ENCODE measurements at regions not wholly inside any gene's neighbourhood (a gene's known extent, or its start where the extent isn't known, plus 50 kb on each side); places are given as distances from the start of the nearest gene placed in this dataset.

DNA sequence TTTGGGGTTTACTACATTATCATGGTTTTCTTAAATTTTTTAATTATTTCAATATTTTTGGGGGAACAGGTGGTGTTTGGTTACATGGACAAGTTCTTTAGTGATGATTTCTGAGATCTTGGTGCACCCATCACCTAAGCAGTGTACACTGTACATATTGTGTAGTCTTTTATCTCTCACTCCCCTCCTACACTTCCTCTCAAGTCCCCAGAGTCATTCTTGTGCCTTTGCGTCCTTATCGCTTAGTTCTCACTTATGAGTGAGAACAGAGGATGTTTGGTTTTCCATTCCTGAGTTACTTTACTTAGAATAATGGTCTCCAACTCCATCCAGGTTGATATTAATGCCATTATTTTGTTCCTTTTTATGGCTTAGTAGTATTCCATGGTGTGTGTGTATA is 130.9 kb upstream of the CD93 start:
- DNase-seq (ENCODE audit: low read depth), result no peak
- no peak overlapping the region for H3K4me3 ChIP-seq (ENCODE audit: low read depth, low read length)

DNA sequence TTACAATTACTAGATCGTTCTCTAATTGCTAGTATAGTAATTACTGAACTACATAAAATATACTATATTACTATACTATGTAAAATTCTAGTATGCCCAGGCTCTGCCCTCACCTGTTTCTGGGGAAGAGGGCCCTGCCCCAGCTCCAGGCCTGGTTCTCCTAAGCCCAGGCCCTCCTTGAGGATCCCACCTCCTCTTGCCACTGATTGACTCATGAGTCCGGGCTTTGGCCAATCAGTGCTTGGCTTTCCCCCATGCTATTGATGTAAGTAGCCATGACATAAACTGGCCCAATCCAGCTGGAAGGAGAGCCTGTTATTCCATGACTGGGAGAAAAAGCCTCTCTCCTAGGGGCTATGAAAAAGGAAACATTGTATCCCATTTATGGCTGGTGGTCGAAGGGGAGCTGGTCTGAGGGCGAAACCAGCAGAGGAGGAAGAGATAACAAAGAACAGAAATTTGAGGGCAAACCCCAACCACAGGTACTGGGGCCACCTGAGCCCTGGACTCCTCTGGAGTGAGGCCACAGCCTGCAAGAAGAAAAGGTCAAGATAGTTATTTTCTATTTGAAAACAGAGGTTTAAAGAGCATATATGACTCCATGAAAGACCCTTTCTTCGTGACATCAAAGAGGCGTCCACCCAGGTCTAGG is 129.3 kb upstream of the CD93 start:
- no peak overlapping the region for H3K4me3 ChIP-seq (ENCODE audit: low read depth, low read length)
- no peak for DNase-seq (ENCODE audit: low read depth)

DNA sequence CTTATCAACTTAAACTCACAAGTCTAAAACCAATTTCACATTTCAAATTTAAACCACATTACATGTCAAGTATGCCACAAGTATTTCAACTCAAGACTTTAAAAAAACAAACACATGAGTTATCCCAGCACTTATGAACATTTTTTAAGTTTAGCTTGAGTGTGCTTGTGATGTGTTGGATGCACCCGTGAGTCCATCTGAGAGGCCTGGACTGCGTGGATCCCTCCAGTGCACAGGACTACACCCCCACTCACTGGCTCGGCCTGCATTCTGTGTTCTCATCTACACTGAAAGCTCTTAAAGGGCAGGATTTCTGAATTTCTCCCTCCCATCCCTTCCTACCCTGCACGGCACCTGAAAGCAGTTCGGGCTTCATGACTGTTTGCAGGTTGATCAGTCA is 128.8 kb upstream of the CD93 start:
- no peak for DNase-seq (ENCODE audit: low read depth)
- no peak overlapping the region for H3K4me3 ChIP-seq (ENCODE audit: low read depth, low read length)

DNA sequence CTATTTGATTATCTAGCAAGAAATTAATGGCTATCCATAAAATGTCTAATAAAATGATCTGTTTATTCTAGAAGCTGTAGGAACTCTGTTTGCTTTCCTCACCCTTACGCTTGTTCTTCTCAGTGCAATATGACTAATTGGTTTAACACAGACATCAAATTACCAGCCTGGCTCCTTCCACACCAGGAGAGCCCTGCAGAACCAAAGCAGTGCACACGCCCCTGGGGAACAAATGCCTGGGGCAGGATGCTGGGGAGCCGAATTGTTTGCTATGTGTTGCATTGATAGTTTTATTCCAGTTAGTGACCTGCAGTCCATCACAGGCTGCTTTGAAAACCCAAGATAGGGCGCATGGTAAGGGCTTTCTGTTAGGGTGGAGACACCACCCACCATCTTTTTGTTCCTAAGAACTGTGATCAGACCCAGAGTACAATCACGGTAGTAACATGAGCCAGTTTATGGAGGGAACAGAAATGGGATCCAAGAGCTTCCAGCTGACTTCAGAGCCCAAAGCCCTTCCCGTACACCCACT is 126.4 kb upstream of the CD93 start:
- DNase-seq (ENCODE audit: low read depth), result no peak
- no peak overlapping the region for H3K4me3 ChIP-seq (ENCODE audit: low read depth, low read length)

DNA sequence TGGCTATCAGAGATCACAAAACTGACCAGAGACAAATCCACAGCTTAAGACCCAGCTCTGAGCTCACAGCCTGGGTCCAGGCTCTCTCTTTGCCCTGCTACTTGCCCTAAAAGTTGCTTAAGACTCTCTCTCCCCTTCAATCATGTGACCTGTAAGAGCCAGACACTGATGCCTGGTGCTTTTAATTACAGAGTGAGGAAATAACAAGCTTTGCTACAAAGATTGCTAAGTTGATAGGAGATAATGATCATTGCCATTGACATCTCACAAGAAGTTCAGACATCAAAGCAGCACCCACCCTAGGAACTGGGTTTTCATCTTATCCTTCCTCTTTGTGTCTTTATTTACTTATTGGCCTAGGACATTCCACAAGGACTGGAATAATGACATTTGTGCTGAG is 125.9 kb upstream of the CD93 start:
- no peak overlapping the region for H3K4me3 ChIP-seq (ENCODE audit: low read depth, low read length)
- DNase-seq (ENCODE audit: low read depth), result no peak

DNA sequence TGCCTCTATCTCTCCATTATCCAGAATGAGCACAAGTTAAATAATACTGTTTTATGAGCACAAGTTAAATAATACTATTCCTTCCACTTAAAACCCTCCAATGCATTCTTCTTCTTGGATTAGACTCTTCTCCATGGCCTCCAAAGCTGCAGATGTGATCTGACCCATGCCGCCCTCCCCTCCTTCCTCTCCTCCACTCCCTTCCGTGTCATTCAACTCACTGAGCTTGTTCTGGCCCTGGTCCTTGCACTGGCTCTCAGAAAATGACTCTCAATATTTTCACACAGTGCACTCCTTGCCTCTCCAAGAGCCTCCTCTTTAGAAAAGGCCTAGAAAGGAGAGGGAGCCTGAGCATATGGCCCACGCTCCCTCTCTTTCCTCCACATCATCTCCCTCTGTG is 125.0 kb upstream of the CD93 start:
- H3K4me3 ChIP-seq (ENCODE audit: low read depth, low read length), result no peak overlapping the region
- no peak for DNase-seq (ENCODE audit: low read depth)

DNA sequence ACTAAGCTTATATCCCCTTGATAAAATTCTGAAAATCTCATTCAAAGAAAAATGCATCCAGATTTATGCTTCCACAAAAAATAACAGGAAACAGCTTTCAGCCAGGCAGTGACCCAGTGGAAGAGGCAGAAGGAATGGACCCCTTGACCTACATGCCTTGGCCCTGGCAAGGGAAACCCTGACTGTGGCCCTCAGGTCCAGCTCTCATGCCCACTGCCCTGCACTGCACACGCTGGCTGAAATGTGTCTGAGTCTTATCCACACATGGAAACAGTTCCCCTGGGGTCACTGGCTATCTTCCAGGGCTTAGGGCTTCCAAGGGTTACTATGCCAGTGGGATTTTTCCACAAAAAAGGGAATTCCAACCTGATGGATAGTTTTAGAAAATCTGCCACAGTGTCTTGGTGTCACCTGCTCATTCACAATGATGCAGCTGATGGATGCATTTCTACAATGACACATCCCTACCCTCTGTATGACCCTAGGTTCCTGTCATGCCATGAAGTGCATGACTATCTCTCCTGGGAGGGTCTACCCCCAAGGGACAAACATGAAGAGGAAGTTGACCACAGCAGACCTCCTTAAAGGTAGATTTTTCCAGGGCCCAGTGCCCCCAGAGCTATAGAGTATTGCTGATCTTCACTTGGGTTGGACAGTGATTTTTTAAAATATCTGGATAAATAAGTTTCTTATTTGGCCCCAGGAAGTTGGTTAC is 121.9 kb upstream of the CD93 start:
- H3K4me3 ChIP-seq (ENCODE audit: low read depth, low read length), result no peak overlapping the region
- no peak for DNase-seq (ENCODE audit: low read depth)

DNA sequence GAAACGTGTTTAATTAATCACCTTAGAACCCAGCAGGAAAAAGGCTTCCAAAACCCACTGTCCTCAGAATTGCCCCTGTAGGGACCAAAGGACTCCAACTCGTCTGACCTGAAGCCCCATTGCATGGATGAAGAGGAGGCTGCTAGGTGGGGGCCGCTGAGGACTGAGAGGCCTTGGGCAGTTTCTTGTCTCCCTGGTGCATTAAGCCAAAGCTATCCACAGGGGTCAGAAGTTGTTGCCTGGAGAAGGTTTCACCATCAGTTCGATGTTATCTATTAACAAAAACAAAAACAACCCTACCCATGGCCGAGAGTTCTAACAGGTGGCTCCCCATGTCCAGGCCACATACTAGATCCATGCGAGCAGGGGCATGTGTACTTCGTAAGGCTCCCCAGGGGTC is 120.9 kb upstream of the CD93 start:
- H3K4me3 ChIP-seq (ENCODE audit: low read depth, low read length), result no peak overlapping the region
- DNase-seq (ENCODE audit: low read depth), result no peak

DNA sequence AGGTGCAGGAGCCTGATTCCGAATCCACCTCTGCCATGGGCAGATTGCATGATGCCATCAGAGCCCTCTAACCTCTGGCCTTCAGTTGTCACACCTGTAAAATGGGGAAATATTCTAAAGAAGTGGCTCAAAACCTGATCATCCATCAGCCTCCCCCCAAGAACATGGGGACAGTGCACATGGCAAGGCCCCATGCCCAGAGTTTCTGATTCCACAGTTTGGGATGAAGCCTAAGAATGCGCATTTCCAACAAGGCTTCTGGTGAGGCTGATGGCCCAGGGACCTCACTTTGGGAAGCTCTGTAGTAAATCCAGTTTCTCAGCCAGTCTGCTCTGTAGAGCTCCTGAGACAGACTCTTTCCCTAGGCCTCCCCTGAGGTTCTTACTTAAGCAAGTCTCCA is 119.9 kb upstream of the CD93 start:
- H3K4me3 ChIP-seq (ENCODE audit: low read depth, low read length), result no peak overlapping the region
- DNase-seq (ENCODE audit: low read depth), result no peak

DNA sequence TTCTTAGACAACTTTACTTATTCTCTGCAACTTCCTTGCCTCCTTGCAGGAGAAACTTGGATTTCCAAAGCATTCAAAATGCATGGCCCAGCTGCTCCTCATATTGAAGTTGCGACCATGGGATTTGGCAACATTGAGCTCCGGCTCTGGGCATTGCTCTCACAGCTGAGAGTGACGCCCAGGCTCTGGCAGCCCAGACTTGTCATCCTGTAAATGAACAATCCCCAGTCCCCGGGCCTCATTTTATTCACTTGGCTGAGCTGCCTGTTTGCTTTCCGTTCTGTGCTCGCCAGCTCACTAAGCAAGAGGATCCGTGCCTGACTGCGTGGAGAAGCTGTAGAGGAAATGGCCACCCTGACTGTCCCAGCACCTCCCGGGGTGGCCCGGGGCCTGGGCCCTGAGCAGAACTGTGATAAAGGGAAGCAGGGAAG is 119.5 kb upstream of the CD93 start:
- no peak overlapping the region for H3K4me3 ChIP-seq (ENCODE audit: low read depth, low read length)
- peak; percentile 56 for DNase-seq (ENCODE audit: low read depth)

DNA sequence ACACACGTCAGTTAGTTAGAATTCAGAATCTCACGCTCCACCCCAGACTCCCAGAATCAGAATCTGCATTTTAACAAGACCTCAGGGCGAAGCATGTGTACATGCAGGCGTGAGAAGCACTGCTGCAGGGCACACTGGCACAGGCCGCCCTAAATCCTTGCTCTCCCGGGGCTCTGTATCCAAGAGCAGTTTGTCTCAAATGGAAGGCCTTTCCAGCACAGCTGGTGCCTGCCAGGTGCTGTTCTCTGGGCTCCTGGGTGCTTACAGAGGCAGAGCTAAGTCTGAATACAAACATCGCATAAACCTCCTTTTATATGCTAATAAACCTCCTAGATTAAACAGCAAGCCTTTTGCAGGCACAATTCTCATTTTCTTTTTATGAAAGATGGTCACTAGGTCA is 119.1 kb upstream of the CD93 start:
- H3K4me3 ChIP-seq (ENCODE audit: low read depth, low read length), result no peak overlapping the region

DNA sequence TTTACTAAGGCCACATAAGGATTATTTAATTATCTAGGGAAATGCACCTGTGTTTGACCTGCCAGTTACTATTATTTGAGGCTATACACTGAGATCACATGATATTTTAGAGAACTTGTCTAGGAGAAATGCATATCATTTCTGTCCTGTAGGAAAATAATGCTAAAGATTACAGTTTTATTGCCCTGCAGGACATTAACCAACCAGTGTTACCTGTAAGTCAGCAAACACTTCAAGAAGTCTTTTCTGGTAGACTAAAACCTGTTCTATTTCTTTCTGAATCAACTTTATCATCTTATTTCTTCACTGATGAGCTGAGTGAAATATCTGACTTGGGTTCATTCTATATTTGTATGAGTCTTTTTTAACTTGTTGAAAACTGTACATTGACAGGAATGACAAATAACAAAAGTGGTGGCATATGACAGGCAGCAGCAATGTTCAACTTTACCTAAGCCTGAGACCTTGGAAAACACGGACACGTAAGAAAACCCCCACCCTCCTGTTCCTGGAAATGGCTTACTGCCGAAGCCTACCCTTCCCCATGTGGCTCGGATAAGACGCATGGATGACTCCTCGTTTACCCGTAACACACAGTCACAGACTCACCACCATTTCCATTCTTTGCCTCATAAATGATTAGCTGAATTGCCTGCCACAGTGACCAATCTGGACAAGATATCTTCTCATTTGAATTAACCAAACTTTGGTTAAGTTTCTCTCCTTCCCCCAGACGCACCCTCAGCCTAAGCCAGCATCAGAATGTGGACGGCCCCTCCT is 118.0 kb upstream of the CD93 start:
- DNase-seq (ENCODE audit: low read depth), result no peak

More for the DNA sequence above, 119.1 kb upstream of the CD93 start:
- no peak for DNase-seq (ENCODE audit: low read depth)

DNA sequence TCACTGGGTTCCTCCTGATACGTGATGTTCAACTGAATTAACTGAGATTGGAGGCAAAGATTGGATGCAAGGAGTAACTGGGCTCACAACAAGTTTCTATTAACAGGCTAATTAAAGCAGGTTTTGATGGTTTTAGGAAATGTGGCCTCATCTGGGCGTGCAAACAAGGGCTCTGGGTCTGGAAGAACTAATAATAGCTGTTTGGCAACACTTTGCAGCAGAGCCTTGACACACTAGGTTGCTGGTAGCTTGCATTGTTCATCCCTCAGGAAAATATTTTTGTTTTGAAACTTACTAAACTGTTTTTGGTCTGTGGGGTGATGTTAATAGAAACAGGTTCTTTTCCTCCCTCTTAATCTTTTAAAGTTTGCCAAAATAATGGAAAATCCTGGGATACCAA is 117.2 kb upstream of the CD93 start:
- no peak for DNase-seq (ENCODE audit: low read depth)
- H3K4me3 ChIP-seq (ENCODE audit: low read depth, low read length), result no peak overlapping the region

More for the DNA sequence above, 118.0 kb upstream of the CD93 start:
- H3K4me3 ChIP-seq (ENCODE audit: low read depth, low read length), result no peak overlapping the region

DNA sequence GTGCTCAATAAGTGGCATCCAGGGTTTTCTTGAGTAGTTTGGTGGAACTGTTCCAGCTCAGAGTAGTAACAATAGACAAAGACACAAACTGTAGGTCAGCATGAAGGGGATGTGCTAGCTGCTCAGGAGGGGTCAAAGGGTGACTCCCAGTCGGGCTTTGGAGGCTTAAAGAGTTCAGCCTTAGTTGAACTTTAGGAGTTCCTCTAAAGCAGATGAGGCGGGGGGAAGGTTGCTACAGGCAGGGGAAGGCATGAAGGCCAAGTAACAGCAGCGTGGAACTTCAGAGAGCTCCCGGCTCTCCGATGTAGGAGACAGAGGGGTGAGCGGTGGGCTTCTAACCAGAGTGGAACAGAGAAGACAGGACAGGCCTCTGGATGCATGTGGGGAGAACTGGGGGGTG is 115.5 kb upstream of the CD93 start:
- no peak for DNase-seq (ENCODE audit: low read depth)
- no peak overlapping the region for H3K4me3 ChIP-seq (ENCODE audit: low read depth, low read length)

DNA sequence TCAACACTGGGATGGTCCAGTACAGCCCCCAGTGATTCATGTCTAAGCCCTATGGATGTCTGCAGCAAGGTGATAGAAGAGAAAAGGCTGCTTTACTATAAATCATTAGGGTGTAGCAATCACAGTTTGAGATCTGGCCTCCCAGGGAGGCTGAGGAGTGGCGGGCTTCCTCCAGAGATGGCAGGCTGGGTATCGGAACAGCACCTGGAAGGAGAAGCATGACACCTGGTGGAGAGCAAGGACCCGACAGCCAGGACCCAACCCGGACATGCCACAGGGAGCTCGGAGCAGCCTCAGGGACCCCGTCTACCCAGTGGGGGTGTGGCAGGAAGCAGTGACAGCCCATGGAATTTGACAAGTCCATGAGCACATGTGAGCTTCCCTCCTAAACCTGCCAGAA is 114.8 kb upstream of the CD93 start:
- no peak for DNase-seq (ENCODE audit: low read depth)
- H3K4me3 ChIP-seq (ENCODE audit: low read depth, low read length), result no peak overlapping the region

DNA sequence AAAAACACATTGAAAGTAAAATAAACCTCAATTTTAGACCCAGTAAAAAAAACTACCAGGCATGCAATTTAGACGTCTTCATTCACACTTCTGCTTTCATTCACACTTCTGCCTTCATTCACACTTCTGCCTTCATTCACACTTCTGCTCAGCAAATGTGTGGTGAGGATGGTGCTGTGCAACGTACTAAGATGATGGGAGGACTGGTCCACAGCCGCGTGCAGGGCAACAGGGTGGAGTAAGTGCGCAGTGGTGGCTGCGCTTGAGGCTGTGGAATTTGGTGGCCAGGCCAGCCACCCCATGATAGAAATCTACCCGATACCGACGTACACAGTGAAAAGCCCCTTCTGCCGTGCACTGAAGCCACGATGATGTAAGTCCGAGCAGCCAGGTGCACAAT is 114.3 kb upstream of the CD93 start:
- no peak for DNase-seq (ENCODE audit: low read depth)
- H3K4me3 ChIP-seq (ENCODE audit: low read depth, low read length), result no peak overlapping the region

DNA sequence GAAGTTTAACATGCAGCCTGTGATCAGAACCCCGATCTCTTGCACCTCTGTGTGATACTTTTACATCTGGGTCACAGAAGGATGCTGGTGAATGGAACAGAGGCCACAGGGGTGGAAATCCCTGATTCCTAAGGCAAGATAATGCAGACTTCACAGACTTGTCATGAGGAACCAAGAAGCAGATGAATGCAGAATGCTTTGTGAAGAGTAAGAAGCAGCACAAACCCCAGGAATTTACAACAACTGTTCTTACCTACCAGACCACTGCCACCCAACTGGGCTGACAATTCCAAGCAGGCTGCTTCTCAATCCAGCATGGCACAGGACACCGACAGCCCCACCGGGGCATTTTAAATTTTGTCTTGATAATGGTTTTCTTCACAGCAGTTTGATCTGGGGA is 113.2 kb upstream of the CD93 start:
- no peak for DNase-seq (ENCODE audit: low read depth)
- H3K4me3 ChIP-seq (ENCODE audit: low read depth, low read length), result no peak overlapping the region

DNA sequence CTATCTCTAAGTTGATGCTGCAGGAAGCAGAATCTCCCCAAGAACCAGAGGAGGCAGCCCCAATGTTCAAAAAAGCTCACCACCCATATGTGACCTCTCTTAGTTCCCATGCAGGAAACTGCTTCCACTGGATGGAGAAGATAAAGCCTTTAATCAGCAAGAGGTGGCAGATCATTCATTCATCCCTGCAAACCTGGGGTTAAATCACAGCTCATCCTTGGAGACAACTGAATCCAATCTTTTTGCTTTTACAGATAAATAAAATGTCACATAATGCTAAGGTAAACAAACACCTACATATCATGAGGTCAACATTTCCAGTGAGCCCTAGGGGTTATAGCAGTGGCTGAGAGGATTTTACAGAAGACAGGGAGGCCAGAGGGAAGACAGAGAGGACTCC is 112.7 kb upstream of the CD93 start:
- DNase-seq (ENCODE audit: low read depth), result no peak

DNA sequence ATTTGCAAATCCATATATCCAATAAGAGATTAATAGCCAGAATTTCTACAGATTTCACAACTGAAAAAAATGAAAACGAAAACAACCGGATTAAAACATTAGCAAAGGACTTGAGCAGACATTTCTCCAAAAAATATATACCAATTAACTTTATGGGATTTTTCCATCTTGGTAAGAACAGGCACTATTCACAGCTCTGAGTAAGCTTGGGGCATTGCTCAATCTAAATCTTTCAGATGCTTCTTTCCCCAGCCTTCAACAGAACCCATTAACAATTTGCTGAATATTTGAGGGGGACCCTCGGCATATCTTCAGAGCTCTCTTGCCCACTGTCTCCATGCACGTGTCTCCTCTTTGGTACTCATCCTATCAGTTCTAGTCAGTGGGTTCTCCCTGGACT is 111.7 kb upstream of the CD93 start:
- H3K4me3 ChIP-seq (ENCODE audit: low read depth, low read length), result no peak overlapping the region
- no peak for DNase-seq (ENCODE audit: low read depth)

More for the DNA sequence above, 112.7 kb upstream of the CD93 start:
- H3K4me3 ChIP-seq (ENCODE audit: low read depth, low read length), result no peak overlapping the region

DNA sequence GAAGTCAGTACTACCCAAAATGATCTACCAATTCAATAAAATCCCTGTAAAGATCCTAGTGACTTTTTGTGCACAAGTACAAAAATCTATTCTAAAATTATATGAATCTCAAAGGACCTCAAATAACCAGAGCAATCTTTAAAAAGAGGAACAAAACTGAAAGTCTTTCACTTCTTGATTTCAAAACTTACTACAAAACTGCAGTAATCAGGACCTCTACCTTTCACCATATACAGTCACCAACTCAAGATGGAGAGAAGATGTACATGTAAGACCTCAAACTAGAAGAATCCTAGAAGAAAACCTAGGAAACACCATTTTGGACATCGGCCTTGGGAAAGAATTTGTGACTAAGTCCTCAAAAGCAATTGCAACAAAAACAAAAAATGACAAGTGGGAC is 109.5 kb upstream of the CD93 start:
- no peak overlapping the region for H3K4me3 ChIP-seq (ENCODE audit: low read depth, low read length)
- DNase-seq (ENCODE audit: low read depth), result no peak
